ENCODE measurements at regions not wholly inside any gene's neighbourhood (a gene's known extent, or its start where the extent isn't known, plus 50 kb on each side); places are given as distances from the start of the nearest gene placed in this dataset.

DNA sequence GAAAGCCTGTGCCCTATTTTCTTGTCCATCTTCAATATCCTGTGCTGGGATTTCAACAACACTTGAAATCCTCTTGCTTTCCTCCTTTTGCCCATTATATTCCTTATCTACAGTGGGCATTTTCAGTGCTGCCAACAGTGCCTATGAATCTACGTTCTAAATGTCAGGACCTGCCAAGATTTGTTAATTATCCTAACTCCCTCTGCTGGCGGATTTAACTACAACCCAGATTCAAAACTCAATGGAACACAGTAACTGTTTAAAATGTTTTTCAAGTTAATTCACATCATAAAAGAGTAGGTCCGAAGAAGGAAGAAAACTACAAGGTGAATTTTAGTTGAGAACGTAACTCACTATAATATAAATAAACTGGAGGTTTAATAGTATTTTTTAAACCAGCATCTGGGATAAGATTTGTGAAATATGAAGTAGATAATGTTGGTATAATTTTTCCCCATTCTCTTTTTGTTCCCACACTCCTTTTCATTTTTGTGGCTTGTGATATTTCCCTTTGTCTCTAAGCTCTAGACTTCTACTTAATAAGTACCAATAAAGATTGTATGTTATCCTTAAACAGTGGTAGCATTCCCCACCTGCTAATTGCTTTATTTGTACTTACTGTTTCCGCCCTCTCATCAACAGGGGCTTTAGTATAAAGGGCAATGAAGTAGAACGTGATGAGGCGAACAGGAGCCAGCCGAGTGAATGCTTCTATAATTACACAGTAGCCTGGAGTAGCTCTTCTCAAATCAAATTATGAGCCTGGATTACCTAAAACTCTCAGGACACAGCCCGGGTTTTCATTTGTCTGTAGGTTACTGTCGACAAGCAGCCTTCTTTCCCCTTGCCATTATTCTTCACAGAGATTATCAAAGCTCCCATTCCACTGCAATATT lies 302.5 kb upstream of the ATP11B start:
- Mint-ChIP-seq H3K4me3 (no peak overlapping the region), H3K27ac (no peak overlapping the region), H3K4me1 (no peaks in the 10 kb centered on the region), H3K27me3 (ENCODE audit: low read depth in 2 of 2) (no peaks in the 10 kb centered on the region), H3K9me3 (no peaks in the 10 kb centered on the region), H3K36me3 (no peaks in the 10 kb centered on the region)
- no peak overlapping the region for H3K27ac ChIP-seq (ENCODE audit: low read length)
- no peaks in the 10 kb centered on the region for H3K27me3 ChIP-seq (ENCODE audit: control insufficient read depth, insufficient read depth, low read length)
- TF ChIP-seq, protein P1, sequence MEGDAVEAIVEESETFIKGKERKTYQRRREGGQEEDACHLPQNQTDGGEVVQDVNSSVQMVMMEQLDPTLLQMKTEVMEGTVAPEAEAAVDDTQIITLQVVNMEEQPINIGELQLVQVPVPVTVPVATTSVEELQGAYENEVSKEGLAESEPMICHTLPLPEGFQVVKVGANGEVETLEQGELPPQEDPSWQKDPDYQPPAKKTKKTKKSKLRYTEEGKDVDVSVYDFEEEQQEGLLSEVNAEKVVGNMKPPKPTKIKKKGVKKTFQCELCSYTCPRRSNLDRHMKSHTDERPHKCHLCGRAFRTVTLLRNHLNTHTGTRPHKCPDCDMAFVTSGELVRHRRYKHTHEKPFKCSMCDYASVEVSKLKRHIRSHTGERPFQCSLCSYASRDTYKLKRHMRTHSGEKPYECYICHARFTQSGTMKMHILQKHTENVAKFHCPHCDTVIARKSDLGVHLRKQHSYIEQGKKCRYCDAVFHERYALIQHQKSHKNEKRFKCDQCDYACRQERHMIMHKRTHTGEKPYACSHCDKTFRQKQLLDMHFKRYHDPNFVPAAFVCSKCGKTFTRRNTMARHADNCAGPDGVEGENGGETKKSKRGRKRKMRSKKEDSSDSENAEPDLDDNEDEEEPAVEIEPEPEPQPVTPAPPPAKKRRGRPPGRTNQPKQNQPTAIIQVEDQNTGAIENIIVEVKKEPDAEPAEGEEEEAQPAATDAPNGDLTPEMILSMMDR (IDR thresholded peaks at IDR 0.05), result no peak
- intact Hi-C loops (cut with micrococcal nuclease), result no loop called here
- no peaks in the 10 kb centered on the region for H3K36me3 ChIP-seq (ENCODE audit: control insufficient read depth, insufficient read depth, low read length)
- ATAC-seq (no peak), DNase-seq (peak in 1 of 2 donors; percentile 2)
- H3K4me1 ChIP-seq (ENCODE audit: control insufficient read depth, insufficient read depth, low read length), result no peaks in the 10 kb centered on the region
- H3K4me3 ChIP-seq (ENCODE audit: low read length), result no peak overlapping the region
- H3K9me3 ChIP-seq (ENCODE audit: control insufficient read depth, insufficient read depth, low read length), result no peaks in the 10 kb centered on the region
- 73% methylated on average over 8 of the region's 10 CpGs for WGBS (ENCODE audit: insufficient coverage)

DNA sequence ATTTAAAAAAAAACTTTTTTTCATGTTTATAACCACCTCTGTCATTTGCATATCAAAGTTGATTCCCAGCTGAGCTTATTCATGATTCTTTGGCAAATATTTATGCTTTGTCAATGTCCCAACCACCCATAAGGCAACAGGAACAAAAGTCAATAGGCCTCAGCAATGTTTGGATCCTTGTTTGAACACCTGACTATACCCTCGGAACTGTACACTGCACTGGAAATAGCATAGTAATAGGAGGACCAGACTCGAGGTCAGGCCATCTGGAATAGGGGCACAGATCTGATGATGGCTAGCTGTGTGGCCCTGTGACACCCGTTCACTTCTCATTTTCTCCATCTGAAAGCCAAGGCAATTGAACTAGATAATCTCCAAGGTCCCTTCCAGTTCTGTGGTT lies 301.7 kb upstream of the ATP11B start:
- TF ChIP-seq, protein P1 (IDR thresholded peaks at IDR 0.05), result no peak
- ATAC-seq (no peak), DNase-seq (no peak)
- Histone ChIP-seq H3K27ac (ENCODE audit: low read length) (no peak overlapping the region), H3K36me3 (ENCODE audit: control insufficient read depth, insufficient read depth, low read length) (no peaks in the 10 kb centered on the region), H3K9me3 (ENCODE audit: control insufficient read depth, insufficient read depth, low read length) (no peaks in the 10 kb centered on the region), H3K27me3 (ENCODE audit: control insufficient read depth, insufficient read depth, low read length) (no peaks in the 10 kb centered on the region), H3K4me1 (ENCODE audit: control insufficient read depth, insufficient read depth, low read length) (no peaks in the 10 kb centered on the region), H3K4me3 (ENCODE audit: low read length) (no peak overlapping the region)
- H3K36me3 Mint-ChIP-seq, result no peaks in the 10 kb centered on the region
- H3K4me3 Mint-ChIP-seq, result no peak overlapping the region
- H3K27ac Mint-ChIP-seq, result no peak overlapping the region
- no peaks in the 10 kb centered on the region for H3K4me1 Mint-ChIP-seq
- intact Hi-C loops (cut with micrococcal nuclease), result no loop called here
- no peaks in the 10 kb centered on the region for H3K9me3 Mint-ChIP-seq
- 88% methylated on average over 3 of the region's 3 CpGs for WGBS (ENCODE audit: insufficient coverage)
- no peaks in the 10 kb centered on the region for H3K27me3 Mint-ChIP-seq (ENCODE audit: low read depth in 2 of 2)

DNA sequence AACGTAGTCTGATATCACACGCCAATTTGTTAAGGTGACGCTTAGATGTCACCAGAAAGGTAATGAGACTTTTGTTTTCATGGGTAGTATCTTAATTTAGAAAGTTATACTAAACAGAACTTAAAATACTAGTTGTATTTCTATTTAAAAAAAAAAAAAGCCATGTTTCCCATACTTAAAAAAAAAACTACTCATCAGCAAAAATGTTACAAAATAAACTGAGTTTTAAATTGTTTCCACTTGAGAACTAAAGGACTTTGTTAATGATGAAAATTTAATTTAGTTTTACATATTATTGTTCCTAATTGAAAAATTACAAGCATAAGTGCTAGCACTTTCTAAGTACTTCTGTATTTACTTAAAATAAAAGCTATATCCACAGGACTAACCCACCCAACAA lies 300.8 kb upstream of the ATP11B start:
- H3K4me3 Mint-ChIP-seq, result no peak overlapping the region
- no peaks in the 10 kb centered on the region for H3K36me3 Mint-ChIP-seq
- no peaks in the 10 kb centered on the region for H3K4me1 ChIP-seq (ENCODE audit: control insufficient read depth, insufficient read depth, low read length)
- H3K27me3 Mint-ChIP-seq (ENCODE audit: low read depth in 2 of 2), result no peaks in the 10 kb centered on the region
- TF ChIP-seq, protein P1 (IDR thresholded peaks at IDR 0.05), result no peak
- no peak overlapping the region for H3K4me3 ChIP-seq (ENCODE audit: low read length)
- H3K36me3 ChIP-seq (ENCODE audit: control insufficient read depth, insufficient read depth, low read length), result no peaks in the 10 kb centered on the region
- DNase-seq (no peak), ATAC-seq (no peak)
- no peak overlapping the region for H3K27ac Mint-ChIP-seq
- H3K27me3 ChIP-seq (ENCODE audit: control insufficient read depth, insufficient read depth, low read length), result no peaks in the 10 kb centered on the region
- H3K9me3 Mint-ChIP-seq, result no peaks in the 10 kb centered on the region
- intact Hi-C loops (cut with micrococcal nuclease), result no loop called here
- WGBS (ENCODE audit: insufficient coverage), result 100% methylated on average over 1 of the region's 3 CpGs
- H3K27ac ChIP-seq (ENCODE audit: low read length), result no peak overlapping the region
- no peaks in the 10 kb centered on the region for H3K9me3 ChIP-seq (ENCODE audit: control insufficient read depth, insufficient read depth, low read length)
- H3K4me1 Mint-ChIP-seq, result no peaks in the 10 kb centered on the region

DNA sequence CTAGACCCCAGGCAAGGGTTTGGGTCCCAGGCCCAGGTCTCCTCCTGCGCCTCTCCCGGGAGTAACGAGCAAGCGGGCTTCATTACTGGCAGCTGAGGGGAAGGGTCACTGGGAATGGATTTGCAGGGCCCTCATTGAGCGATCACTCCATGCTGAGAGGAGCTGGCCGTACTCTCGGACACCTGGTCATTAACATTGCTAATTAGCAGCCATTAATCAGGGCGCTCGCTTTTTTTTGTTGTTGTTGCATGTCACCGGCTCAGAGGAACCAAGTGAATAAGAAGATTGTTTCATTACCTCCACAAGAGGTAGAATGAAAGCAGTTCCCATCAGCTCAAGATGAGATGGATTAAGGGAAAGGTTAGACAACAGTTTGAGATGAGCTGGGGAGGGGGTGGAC lies 293.0 kb upstream of the ATP11B start:
- H3K4me3 ChIP-seq (ENCODE audit: low read length), result no peak overlapping the region
- Mint-ChIP-seq H3K4me1 (no peaks in the 10 kb centered on the region), H3K27me3 (ENCODE audit: low read depth in 2 of 2) (peaks cover 0 to under 1% of the 10 kb centered on the region in 2 donors), H3K27ac (no peak overlapping the region), H3K36me3 (no peaks in the 10 kb centered on the region), H3K4me3 (no peak overlapping the region), H3K9me3 (no peaks in the 10 kb centered on the region)
- TF ChIP-seq, protein P1 (IDR thresholded peaks at IDR 0.05), result no peak
- H3K4me1 ChIP-seq (ENCODE audit: control insufficient read depth, insufficient read depth, low read length), result no peaks in the 10 kb centered on the region
- WGBS (ENCODE audit: insufficient coverage), result 97% methylated on average over 10 of the region's 10 CpGs
- intact Hi-C loops (cut with micrococcal nuclease), result no loop called here
- no peak overlapping the region for H3K27ac ChIP-seq (ENCODE audit: low read length)
- DNase-seq (no peak), ATAC-seq (no peak)
- H3K27me3 ChIP-seq (ENCODE audit: control insufficient read depth, insufficient read depth, low read length), result no peaks in the 10 kb centered on the region
- H3K9me3 ChIP-seq (ENCODE audit: control insufficient read depth, insufficient read depth, low read length), result no peaks in the 10 kb centered on the region
- H3K36me3 ChIP-seq (ENCODE audit: control insufficient read depth, insufficient read depth, low read length), result no peaks in the 10 kb centered on the region
